Calu3 (cell line): ENCODE measurements at regions not wholly inside any gene's neighbourhood (a gene's known extent, or its start where the extent isn't known, plus 50 kb on each side); places are given as distances from the start of the nearest gene placed in this dataset.

Experiments used
- BruUV-seq: library from RNA; stranded (reverse); fragments of 400-500 nt; replicated peaks from 2 replicates; lab custom pipeline; 2021; lab: Mats Ljungman, UMichigan
- CTCF ChIA-PET: fragments of 300-600 bp; sonication (Branson Sonifier 250); formaldehyde crosslinking; loops from one replicate; lab custom pipeline; 2022; ENCODE audit warnings: antibody characterized with exemption; lab: Charles Lee
- DNase-seq: peaks from one replicate; pipeline ENCODE4 v3.0.0; 2022
- H3K27ac Mint-ChIP-seq: one replicate; pipeline ENCODE4 v1.8.0; 2022; ENCODE audit warnings: mixed read lengths; ENCODE audit not compliant: unreplicated experiment
- H3K27me3 Mint-ChIP-seq: one replicate; pipeline ENCODE4 v1.8.0; 2022; ENCODE audit warnings: mixed read lengths; ENCODE audit not compliant: unreplicated experiment
- H3K36me3 Mint-ChIP-seq: one replicate; pipeline ENCODE4 v1.8.0; 2022; ENCODE audit warnings: mild to moderate bottlenecking, moderate library complexity, mixed read lengths; ENCODE audit not compliant: insufficient read depth, unreplicated experiment
- H3K4me1 Mint-ChIP-seq: one replicate; pipeline ENCODE4 v1.8.0; 2022; ENCODE audit warnings: mild to moderate bottlenecking, low read depth, mixed read lengths; ENCODE audit not compliant: unreplicated experiment
- H3K4me3 Mint-ChIP-seq: one replicate; pipeline ENCODE4 v1.8.0; 2022; ENCODE audit warnings: mild to moderate bottlenecking, low read depth, moderate library complexity, mixed read lengths; ENCODE audit not compliant: unreplicated experiment
- H3K9me3 Mint-ChIP-seq: one replicate; pipeline ENCODE4 v1.8.0; 2022; ENCODE audit warnings: low read depth, mixed read lengths; ENCODE audit not compliant: unreplicated experiment
- CTCF ChIP-seq: fragments of 200-600 bp; IDR thresholded peaks from one replicate; pipeline ENCODE4 v1.8.0; 2022; ENCODE audit warnings: antibody characterized with exemption; ENCODE audit not compliant: unreplicated experiment
- intact Hi-C: fragments of 100-400 bp; cut with micrococcal nuclease; formaldehyde crosslinking; loops from one replicate; pipeline ENCODE4 v1.10.0; 2022; ENCODE audit not compliant: unreplicated experiment

GRCh38 chr2:21258082-21258481 is 134.3 kb downstream of the TDRD15 start:
- BruUV-seq, result no TSS peak
- no peak overlapping the region for H3K4me3 Mint-ChIP-seq
- TF ChIP-seq CTCF, result no peak
- peaks cover 25% of the 10 kb centered on the region for H3K27me3 Mint-ChIP-seq
- no peak overlapping the region for H3K27ac Mint-ChIP-seq
- intact Hi-C loops, result no loop called here
- H3K36me3 Mint-ChIP-seq, result no peaks in the 10 kb centered on the region
- peaks cover 12% of the 10 kb centered on the region for H3K4me1 Mint-ChIP-seq
- CTCF ChIA-PET, result no interaction called here
- no peaks in the 10 kb centered on the region for H3K9me3 Mint-ChIP-seq
- DNase-seq, result no peak

- DNase-seq, result no peak
- H3K4me1 Mint-ChIP-seq, result peaks cover 12% of the 10 kb centered on the region
- no peaks in the 10 kb centered on the region for H3K9me3 Mint-ChIP-seq
- BruUV-seq, result no TSS peak
- intact Hi-C loops, result no loop called here
- H3K36me3 Mint-ChIP-seq, result no peaks in the 10 kb centered on the region
- TF ChIP-seq CTCF, result no peak
- H3K27ac Mint-ChIP-seq, result no peak overlapping the region
- peaks cover 43% of the 10 kb centered on the region for H3K27me3 Mint-ChIP-seq
- H3K4me3 Mint-ChIP-seq, result no peak overlapping the region
- CTCF ChIA-PET, result no interaction called here
Observed at GRCh38 chr2:21260311-21260710, 136.5 kb downstream of the TDRD15 start.

GRCh38 chr2:21261591-21261990 is 137.8 kb downstream of the TDRD15 start:
- Mint-ChIP-seq H3K27ac (no peak overlapping the region), H3K9me3 (no peaks in the 10 kb centered on the region), H3K4me3 (no peak overlapping the region), H3K36me3 (no peaks in the 10 kb centered on the region), H3K27me3 (peaks cover 44% of the 10 kb centered on the region), H3K4me1 (peaks cover 12% of the 10 kb centered on the region)
- no TSS peak for BruUV-seq
- CTCF ChIA-PET, result no interaction called here
- DNase-seq, result no peak
- TF ChIP-seq CTCF, result no peak
- intact Hi-C loops, result no loop called here

GRCh38 chr2:21262426-21262940 is 138.7 kb downstream of the TDRD15 start:
- peaks cover 6% of the 10 kb centered on the region for H3K4me1 Mint-ChIP-seq
- no peaks in the 10 kb centered on the region for H3K9me3 Mint-ChIP-seq
- peaks cover 53% of the 10 kb centered on the region for H3K27me3 Mint-ChIP-seq
- TF ChIP-seq CTCF, result no peak
- no peak overlapping the region for H3K27ac Mint-ChIP-seq
- CTCF ChIA-PET, result no interaction called here
- intact Hi-C loops, result no loop called here
- no TSS peak for BruUV-seq
- no peaks in the 10 kb centered on the region for H3K36me3 Mint-ChIP-seq
- no peak for DNase-seq
- no peak overlapping the region for H3K4me3 Mint-ChIP-seq
